ENCODE measurements at regions not wholly inside any gene's neighbourhood (a gene's known extent, or its start where the extent isn't known, plus 50 kb on each side); places are given as distances from the start of the nearest gene placed in this dataset.
"Not testable (repeated sequence)": the region's sequence is repeated elsewhere in the genome, so short reads cannot be mapped to it uniquely, and the experiment has no call there.

GRCh38 chr18:961644-962355 lies 57.1 kb downstream of the ADCYAP1 start:
- DNase-seq (ENCODE audit: low spot score in 2 of 2) (peak in 1 of 2 donors; percentile 56), ATAC-seq (no peak)
- Mint-ChIP-seq H3K9me3 (no peaks in the 10 kb centered on the region), H3K27ac (no peak overlapping the region), H3K36me3 (no peaks in the 10 kb centered on the region)

DNA sequence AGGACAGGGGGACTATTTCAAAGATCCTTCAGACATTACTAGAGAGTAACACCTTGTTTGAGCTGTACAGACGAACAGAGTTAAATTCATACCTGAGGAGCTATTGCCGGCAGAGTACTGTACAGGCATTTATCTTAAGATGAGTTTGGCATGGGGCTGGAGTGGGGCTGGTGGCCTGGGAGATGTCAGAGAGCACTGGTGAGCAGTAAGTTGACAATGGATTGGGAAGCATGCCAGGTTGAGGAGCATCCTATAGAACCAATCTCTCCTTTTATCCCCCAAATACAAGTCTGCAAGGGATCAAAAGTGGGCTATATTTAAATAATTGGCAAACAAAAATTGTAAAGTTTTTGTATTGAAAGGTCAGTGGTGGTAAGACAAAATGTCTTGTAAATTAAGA lies 58.6 kb downstream of the ADCYAP1 start:
- ATAC-seq (no peak), DNase-seq (ENCODE audit: low spot score in 2 of 2) (no peak)
- no peak overlapping the region for H3K27ac Mint-ChIP-seq

GRCh38 chr18:965921-966758 lies 61.5 kb downstream of the ADCYAP1 start:
- Mint-ChIP-seq H3K27ac (no peak overlapping the region), H3K36me3 (no peaks in the 10 kb centered on the region), H3K9me3 (peaks cover 0 to 6% of the 10 kb centered on the region in 2 donors)
- DNase-seq (ENCODE audit: low spot score in 2 of 2) (no peak), ATAC-seq (no peak)

More for the DNA sequence above, 58.6 kb downstream of the ADCYAP1 start:
- H3K36me3 Mint-ChIP-seq: no peaks in the 10 kb centered on the region
- H3K9me3 Mint-ChIP-seq: no peaks in the 10 kb centered on the region

GRCh38 chr18:966759-967576 lies 62.3 kb downstream of the ADCYAP1 start:
- Mint-ChIP-seq H3K27ac (no peak overlapping the region), H3K9me3 (peaks cover 0 to 6% of the 10 kb centered on the region in 2 donors), H3K36me3 (no peaks in the 10 kb centered on the region)
- DNase-seq (ENCODE audit: low spot score in 2 of 2) (no peak), ATAC-seq (no peak)

DNA sequence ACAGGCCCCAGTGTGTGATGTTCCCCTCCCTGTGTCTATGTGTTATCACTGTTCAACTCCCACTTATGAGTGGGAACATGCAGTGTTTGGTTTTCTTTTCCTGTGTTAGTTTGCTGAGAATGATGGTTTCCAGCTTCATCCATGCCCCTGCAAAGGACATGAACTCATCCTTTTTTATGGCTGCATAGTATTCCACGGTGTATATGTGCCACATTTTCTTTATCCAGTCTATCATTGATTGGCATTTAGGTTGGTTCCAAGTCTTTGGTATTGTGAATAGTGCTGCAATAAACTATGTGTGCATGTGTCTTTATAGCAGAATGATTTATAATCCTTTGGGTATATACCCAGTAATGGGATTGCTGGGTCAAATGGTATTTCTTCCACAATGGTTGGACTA lies 64.2 kb downstream of the ADCYAP1 start:
- H3K36me3 Mint-ChIP-seq; H3K27ac Mint-ChIP-seq; ATAC-seq; DNase-seq (ENCODE audit: low spot score in 2 of 2); H3K9me3 Mint-ChIP-seq: not testable (repeated sequence)

- ATAC-seq; H3K36me3 Mint-ChIP-seq; H3K9me3 Mint-ChIP-seq; DNase-seq (ENCODE audit: low spot score in 2 of 2); H3K27ac Mint-ChIP-seq: not testable (repeated sequence)
These were observed 64.6 kb downstream of the ADCYAP1 start for GRCh38 chr18:969311-969710.

GRCh38 chr18:974606-975005 lies 69.9 kb downstream of the ADCYAP1 start:
- Mint-ChIP-seq H3K36me3 (peaks cover 0 to 14% of the 10 kb centered on the region in 2 donors), H3K9me3 (peaks cover 11 to 16% of the 10 kb centered on the region in 2 donors)
- not testable (repeated sequence) for H3K27ac Mint-ChIP-seq; DNase-seq (ENCODE audit: low spot score in 2 of 2); ATAC-seq

GRCh38 chr18:976393-977128 lies 71.9 kb downstream of the ADCYAP1 start:
- not testable (repeated sequence) for H3K27ac Mint-ChIP-seq
- peaks cover 11 to 13% of the 10 kb centered on the region in 2 donors for H3K9me3 Mint-ChIP-seq

DNA sequence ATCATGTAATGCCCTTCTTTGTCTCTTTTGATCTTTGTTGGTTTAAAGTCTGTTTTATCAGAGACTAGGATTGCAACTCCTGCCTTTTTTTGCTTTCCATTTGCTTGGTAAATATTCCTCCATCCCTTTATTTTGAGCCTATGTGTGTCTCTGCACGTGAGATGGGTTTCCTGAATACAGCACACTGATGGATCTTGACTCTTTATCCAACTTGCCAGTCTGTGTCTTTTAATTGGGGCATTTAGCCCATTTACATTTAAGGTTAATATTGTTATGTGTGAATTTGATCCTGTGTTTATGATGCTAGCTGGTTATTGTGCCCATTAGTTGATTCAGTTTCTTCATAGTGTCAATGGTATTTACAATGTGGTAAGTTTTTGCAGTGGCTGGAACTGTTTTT lies 72.7 kb downstream of the ADCYAP1 start:
- Mint-ChIP-seq H3K36me3 (peaks cover 0 to 14% of the 10 kb centered on the region in 2 donors), H3K9me3 (peaks cover 11 to 13% of the 10 kb centered on the region in 2 donors)
- DNase-seq (ENCODE audit: low spot score in 2 of 2); ATAC-seq; H3K27ac Mint-ChIP-seq: not testable (repeated sequence)

More at GRCh38 chr18:976393-977128, 71.9 kb downstream of the ADCYAP1 start:
- ATAC-seq; DNase-seq (ENCODE audit: low spot score in 2 of 2): not testable (repeated sequence)
- H3K36me3 Mint-ChIP-seq: peaks cover 0 to 14% of the 10 kb centered on the region in 2 donors

DNA sequence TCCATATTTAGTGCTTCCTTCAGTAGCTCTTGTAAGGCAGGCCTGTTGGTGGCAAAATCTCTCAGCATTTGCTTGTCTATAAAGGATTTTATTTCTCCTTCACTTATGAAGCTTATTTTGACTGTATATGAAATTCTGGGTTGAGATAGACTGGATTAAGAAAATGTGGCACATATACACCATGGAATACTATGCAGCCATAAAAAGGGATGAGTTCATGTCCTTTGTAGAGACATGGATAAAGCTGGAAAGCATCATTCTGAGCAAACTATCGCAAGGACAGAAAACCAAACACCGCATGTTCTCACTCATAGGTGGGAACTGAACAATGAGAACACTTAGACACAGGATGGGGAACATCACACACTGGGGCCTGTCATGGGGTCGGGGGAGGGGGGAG lies 73.1 kb downstream of the ADCYAP1 start:
- not testable (repeated sequence) for ATAC-seq; H3K27ac Mint-ChIP-seq; DNase-seq (ENCODE audit: low spot score in 2 of 2)
- peaks cover 11 to 13% of the 10 kb centered on the region in 2 donors for H3K9me3 Mint-ChIP-seq
- peaks cover 0 to 14% of the 10 kb centered on the region in 2 donors for H3K36me3 Mint-ChIP-seq

- no peak overlapping the region for H3K27ac Mint-ChIP-seq
- peaks cover 10 to 11% of the 10 kb centered on the region in 2 donors for H3K9me3 Mint-ChIP-seq
- ATAC-seq: no peak
- H3K36me3 Mint-ChIP-seq: peaks cover 0 to 14% of the 10 kb centered on the region in 2 donors
- DNase-seq (ENCODE audit: low spot score in 2 of 2): no peak
These were observed 75.9 kb downstream of the ADCYAP1 start for GRCh38 chr18:980586-980985.

DNA sequence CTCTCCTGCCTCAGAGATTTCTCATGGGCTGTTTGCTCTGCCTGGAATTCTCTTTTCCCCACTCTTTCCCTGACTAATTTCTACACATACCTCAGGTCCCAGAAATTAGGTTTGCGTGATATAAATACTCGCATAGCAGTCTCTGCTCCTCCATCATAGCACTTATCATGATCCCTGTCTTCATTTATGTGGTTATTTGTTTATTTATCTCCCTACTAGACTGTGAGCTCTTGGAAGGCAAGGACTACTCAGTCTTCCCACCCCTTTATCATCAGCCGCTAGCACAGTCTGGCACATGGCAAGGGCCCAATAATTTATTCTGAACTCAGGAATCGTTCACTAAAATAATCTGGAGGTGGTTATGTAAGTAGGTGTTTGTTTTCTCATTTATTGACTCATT lies 79.3 kb downstream of the ADCYAP1 start:
- DNase-seq (ENCODE audit: low spot score in 2 of 2) (no peak), ATAC-seq (no peak)
- Mint-ChIP-seq H3K36me3 (peaks cover 0 to 5% of the 10 kb centered on the region in 2 donors), H3K27ac (no peak overlapping the region), H3K9me3 (peaks cover 0 to 3% of the 10 kb centered on the region in 2 donors)

DNA sequence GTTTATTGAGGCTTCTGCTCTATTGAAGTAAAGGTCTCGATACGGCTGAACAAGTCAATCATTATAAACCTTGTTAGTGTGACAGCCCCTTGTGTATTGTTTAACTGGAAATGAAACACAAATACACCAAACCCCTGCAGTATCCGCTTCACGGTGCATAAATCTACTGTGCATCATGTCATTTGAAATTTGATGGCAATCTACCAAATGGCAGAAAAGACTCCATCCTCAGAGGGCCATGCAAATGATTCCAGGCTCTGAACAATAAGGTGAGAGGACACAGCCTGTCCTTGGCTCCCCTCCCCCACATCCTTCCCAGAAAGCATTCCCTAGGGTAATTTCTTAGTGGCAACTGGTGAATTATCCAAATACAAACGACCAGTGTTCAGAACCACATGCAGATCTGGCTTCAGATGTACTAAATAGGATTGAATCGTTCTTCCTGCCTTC lies 80.6 kb downstream of the ADCYAP1 start:
- Mint-ChIP-seq H3K9me3 (peaks cover 0 to 3% of the 10 kb centered on the region in 2 donors), H3K36me3 (no peaks in the 10 kb centered on the region), H3K27ac (no peak overlapping the region)
- ATAC-seq (no peak), DNase-seq (ENCODE audit: low spot score in 2 of 2) (no peak)

DNA sequence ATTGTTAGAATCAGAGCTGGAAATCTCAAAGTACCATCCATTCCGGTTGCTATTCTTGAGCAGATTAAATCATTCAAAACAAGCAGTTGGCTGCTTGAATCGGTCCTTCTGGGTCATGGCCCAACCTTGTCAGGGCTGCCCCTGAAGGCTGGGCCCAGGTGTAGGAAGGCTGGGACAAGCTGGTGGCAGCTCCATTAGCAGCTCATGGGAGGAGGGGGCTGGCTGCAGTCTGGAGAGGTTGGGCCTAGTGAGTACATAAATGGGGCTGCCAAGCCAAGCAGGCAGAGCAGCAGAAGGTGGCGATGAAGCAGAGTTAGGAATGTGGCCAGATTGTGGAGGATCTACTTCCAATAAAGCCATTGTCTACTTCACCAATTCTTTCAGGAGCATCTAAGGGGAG lies 81.4 kb downstream of the ADCYAP1 start:
- H3K9me3 Mint-ChIP-seq: peaks cover 0 to 3% of the 10 kb centered on the region in 2 donors
- H3K36me3 Mint-ChIP-seq: no peaks in the 10 kb centered on the region
- no peak overlapping the region for H3K27ac Mint-ChIP-seq
- no peak for DNase-seq (ENCODE audit: low spot score in 2 of 2)
- ATAC-seq: no peak

DNA sequence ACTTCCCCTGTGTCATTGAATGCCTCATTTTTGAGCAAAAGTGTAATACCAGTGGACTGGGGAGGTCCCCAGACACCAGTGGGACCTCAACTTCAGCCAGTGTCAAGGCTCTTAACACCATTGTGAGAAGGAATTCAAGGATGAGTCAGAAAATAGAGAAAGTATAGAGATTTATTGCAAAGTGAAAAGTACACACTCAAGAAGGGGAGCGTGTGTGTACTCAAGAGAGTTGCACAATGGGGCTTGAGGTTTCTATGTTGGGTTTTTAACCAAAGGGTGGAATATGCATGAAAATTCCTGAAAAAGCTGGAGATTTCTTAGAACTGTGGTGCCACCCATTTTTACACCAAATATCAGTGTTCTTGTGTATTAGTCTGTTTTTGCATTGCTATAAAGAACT lies 81.9 kb downstream of the ADCYAP1 start:
- no peak overlapping the region for H3K27ac Mint-ChIP-seq
- H3K9me3 Mint-ChIP-seq: peaks cover 0 to 3% of the 10 kb centered on the region in 2 donors
- no peak for ATAC-seq
- no peak for DNase-seq (ENCODE audit: low spot score in 2 of 2)
- no peaks in the 10 kb centered on the region for H3K36me3 Mint-ChIP-seq
